WTC11 (cell line): ENCODE measurements at regions not wholly inside any gene's neighbourhood (a gene's known extent, or its start where the extent isn't known, plus 50 kb on each side); places are given as distances from the start of the nearest gene placed in this dataset.

ENCODE experiments used
- ATAC-seq: fragments of 200-7000 bp; cut with Tn5 transposase; 2 replicates; pipeline ENCODE4 v1.10.0; 2021; ENCODE audit warnings: mild to moderate bottlenecking, moderate library complexity
- CTCF ChIA-PET: fragments of 300-600 bp; sonication (Branson Sonifier 250); formaldehyde crosslinking; loops from one replicate; lab custom pipeline; 2021; ENCODE audit warnings: antibody characterized with exemption; lab: Charles Lee
- POLR2A ChIA-PET: fragments of 350-600 bp; sonication (Branson Sonifier 250); formaldehyde crosslinking; loops from one replicate; lab custom pipeline; 2021; ENCODE audit warnings: antibody characterized with exemption; lab: Charles Lee
- DNase-seq: peaks from one replicate; pipeline ENCODE4 v3.0.0; 2021; ENCODE audit warnings: low spot score
- H3K27ac Mint-ChIP-seq: 2 replicates; pipeline ENCODE4 v1.8.0; 2021; ENCODE audit warnings: mixed read lengths
- H3K27me3 Mint-ChIP-seq: 2 replicates; pipeline ENCODE4 v1.8.0; 2021; ENCODE audit warnings: low read depth, mild to moderate bottlenecking, moderate library complexity, mixed read lengths
- H3K36me3 Mint-ChIP-seq: 2 replicates; pipeline ENCODE4 v1.8.0; 2021; ENCODE audit warnings: mixed read lengths
- H3K4me1 Mint-ChIP-seq: 2 replicates; pipeline ENCODE4 v1.8.0; 2022; ENCODE audit warnings: mixed read lengths
- H3K4me3 Mint-ChIP-seq: 2 replicates; pipeline ENCODE4 v1.8.0; 2021; ENCODE audit warnings: mild to moderate bottlenecking, moderate library complexity, mixed read lengths
- H3K9me3 Mint-ChIP-seq: 2 replicates; pipeline ENCODE4 v1.8.0; 2021; ENCODE audit warnings: mixed read lengths
- CREB1 ChIP-seq: sonication (generic); formaldehyde crosslinking; IDR thresholded peaks from 2 replicates; pipeline ENCODE4 v1.8.0; 2023; ENCODE audit warnings: mild to moderate bottlenecking, missing genetic modification reagents
- IRF2 ChIP-seq: sonication (generic); formaldehyde crosslinking; IDR thresholded peaks from 2 replicates; pipeline ENCODE4 v1.8.0; 2022; ENCODE audit warnings: low read depth, missing genetic modification reagents, borderline replicate concordance
- JAZF1 ChIP-seq: fragments of 250-450 bp; sonication (Bioruptor Pico); IDR thresholded peaks from 2 replicates; pipeline ENCODE4 v1.9.0; 2021; ENCODE audit warnings: moderate library complexity, mild to moderate bottlenecking, inconsistent platforms
- PRDM15 ChIP-seq: sonication (generic); formaldehyde crosslinking; IDR thresholded peaks from 2 replicates; pipeline ENCODE4 v1.8.0; 2022; ENCODE audit warnings: missing genetic modification reagents
- PREB ChIP-seq: sonication (generic); formaldehyde crosslinking; IDR thresholded peaks from 2 replicates; pipeline ENCODE4 v1.8.1; 2022; ENCODE audit warnings: mild to moderate bottlenecking, missing genetic modification reagents, moderate library complexity, borderline replicate concordance
- SMAD4 ChIP-seq: sonication (generic); formaldehyde crosslinking; IDR thresholded peaks from 2 replicates; pipeline ENCODE4 v1.8.0; 2022; ENCODE audit warnings: mild to moderate bottlenecking, missing genetic modification reagents
- SOX15 ChIP-seq: fragments of 250-450 bp; sonication (Bioruptor Pico); IDR thresholded peaks from 2 replicates; pipeline ENCODE4 v1.9.0; 2021; ENCODE audit warnings: mild to moderate bottlenecking
- TCF7 ChIP-seq: sonication (generic); formaldehyde crosslinking; IDR thresholded peaks from 2 replicates; pipeline ENCODE4 v1.8.0; 2022; ENCODE audit warnings: mild to moderate bottlenecking, low read depth, missing genetic modification reagents, moderate library complexity
- ZNF121 ChIP-seq: sonication (generic); formaldehyde crosslinking; IDR thresholded peaks from 2 replicates; pipeline ENCODE4 v1.8.0; 2023; ENCODE audit warnings: missing genetic modification reagents
- ZNF281 ChIP-seq: sonication (generic); formaldehyde crosslinking; IDR thresholded peaks from 2 replicates; pipeline ENCODE4 v1.8.0; 2023; ENCODE audit warnings: mild to moderate bottlenecking, missing genetic modification reagents
- TF ChIP-seq, protein P1 (sequence below): sonication (generic); formaldehyde crosslinking; IDR thresholded peaks from 2 replicates; pipeline ENCODE4 v1.8.1; 2023; ENCODE audit warnings: mild to moderate bottlenecking, missing genetic modification reagents, borderline replicate concordance

DNA sequence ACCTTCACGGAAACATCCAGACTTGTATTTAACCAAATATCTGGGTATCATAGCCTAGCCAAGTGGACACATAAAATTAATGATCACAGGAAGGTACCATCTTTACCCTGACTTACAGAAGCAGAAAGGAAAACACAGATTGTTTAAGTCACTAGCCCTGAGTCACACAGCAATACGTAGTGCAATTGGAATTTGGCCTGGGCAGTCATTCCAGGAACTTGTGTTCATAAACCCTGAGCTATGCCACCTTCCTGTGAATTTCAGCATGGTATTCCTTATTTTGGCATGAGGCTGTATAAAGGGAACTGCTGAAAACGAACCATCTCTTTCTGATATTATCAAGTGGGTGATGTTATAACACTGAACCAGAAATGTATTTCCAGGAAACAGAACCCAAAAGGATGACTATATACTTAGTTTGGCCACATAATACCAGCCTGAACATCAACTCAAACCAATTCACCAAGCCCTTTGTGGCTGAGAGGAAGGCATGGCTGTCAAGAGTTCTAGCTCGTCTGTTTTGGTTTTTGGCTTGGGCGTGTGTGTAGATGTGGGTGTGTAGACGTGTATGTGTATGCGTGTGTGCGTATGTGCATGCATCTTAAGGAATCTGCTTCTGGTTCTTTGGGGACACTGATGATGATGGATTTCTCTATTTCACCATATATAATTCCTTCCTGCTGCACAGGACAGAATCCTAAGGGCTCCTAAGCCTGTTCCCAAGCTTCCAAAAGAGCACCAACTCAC, 533.4 kb upstream of the ID2 start:
- H3K4me1 Mint-ChIP-seq, result peaks cover 10% of the 10 kb centered on the region
- DNase-seq, result no peak
- ATAC-seq, result no peak
- ChIA-PET POLR2A (no interaction called here), CTCF (no interaction called here)
- H3K27ac Mint-ChIP-seq, result no peak overlapping the region
- H3K27me3 Mint-ChIP-seq, result no peaks in the 10 kb centered on the region
- no peak for TF ChIP-seq JAZF1 (CRISPR knock-in tag)
- no peak for TF ChIP-seq PREB (CRISPR knock-in tag)
- no peak for TF ChIP-seq CREB1
- no peak for TF ChIP-seq SMAD4 (CRISPR knock-in tag)
- no peak for TF ChIP-seq TCF7 (CRISPR knock-in tag)
- TF ChIP-seq PRDM15 (CRISPR knock-in tag), result no peak
- no peak for TF ChIP-seq IRF2 (CRISPR knock-in tag)
- TF ChIP-seq SOX15 (CRISPR knock-in tag), result no peak
- no peak for TF ChIP-seq ZNF121 (CRISPR knock-in tag)
- TF ChIP-seq, protein P1, sequence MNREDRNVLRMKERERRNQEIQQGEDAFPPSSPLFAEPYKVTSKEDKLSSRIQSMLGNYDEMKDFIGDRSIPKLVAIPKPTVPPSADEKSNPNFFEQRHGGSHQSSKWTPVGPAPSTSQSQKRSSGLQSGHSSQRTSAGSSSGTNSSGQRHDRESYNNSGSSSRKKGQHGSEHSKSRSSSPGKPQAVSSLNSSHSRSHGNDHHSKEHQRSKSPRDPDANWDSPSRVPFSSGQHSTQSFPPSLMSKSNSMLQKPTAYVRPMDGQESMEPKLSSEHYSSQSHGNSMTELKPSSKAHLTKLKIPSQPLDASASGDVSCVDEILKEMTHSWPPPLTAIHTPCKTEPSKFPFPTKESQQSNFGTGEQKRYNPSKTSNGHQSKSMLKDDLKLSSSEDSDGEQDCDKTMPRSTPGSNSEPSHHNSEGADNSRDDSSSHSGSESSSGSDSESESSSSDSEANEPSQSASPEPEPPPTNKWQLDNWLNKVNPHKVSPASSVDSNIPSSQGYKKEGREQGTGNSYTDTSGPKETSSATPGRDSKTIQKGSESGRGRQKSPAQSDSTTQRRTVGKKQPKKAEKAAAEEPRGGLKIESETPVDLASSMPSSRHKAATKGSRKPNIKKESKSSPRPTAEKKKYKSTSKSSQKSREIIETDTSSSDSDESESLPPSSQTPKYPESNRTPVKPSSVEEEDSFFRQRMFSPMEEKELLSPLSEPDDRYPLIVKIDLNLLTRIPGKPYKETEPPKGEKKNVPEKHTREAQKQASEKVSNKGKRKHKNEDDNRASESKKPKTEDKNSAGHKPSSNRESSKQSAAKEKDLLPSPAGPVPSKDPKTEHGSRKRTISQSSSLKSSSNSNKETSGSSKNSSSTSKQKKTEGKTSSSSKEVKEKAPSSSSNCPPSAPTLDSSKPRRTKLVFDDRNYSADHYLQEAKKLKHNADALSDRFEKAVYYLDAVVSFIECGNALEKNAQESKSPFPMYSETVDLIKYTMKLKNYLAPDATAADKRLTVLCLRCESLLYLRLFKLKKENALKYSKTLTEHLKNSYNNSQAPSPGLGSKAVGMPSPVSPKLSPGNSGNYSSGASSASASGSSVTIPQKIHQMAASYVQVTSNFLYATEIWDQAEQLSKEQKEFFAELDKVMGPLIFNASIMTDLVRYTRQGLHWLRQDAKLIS (CRISPR knock-in tag), result no peak
- no peaks in the 10 kb centered on the region for H3K9me3 Mint-ChIP-seq
- no peak overlapping the region for H3K4me3 Mint-ChIP-seq
- H3K36me3 Mint-ChIP-seq, result no peaks in the 10 kb centered on the region

GRCh38 chr2:8149007-8149405, 532.9 kb upstream of the ID2 start:
- no peaks in the 10 kb centered on the region for H3K9me3 Mint-ChIP-seq
- no peak overlapping the region for H3K4me3 Mint-ChIP-seq
- no peak overlapping the region for H3K27ac Mint-ChIP-seq
- ChIA-PET POLR2A (no interaction called here), CTCF (no interaction called here)
- ATAC-seq (no peak), DNase-seq (no peak)
- H3K36me3 Mint-ChIP-seq, result no peaks in the 10 kb centered on the region
- H3K27me3 Mint-ChIP-seq, result no peaks in the 10 kb centered on the region
- H3K4me1 Mint-ChIP-seq, result peaks cover 10% of the 10 kb centered on the region
- no peak for TF ChIP-seq ZNF281 (CRISPR knock-in tag)
